ENCODE measurements at regions not wholly inside any gene's neighbourhood (a gene's known extent, or its start where the extent isn't known, plus 50 kb on each side); places are given as distances from the start of the nearest gene placed in this dataset.
"Not testable (repeated sequence)": the region's sequence is repeated elsewhere in the genome, so short reads cannot be mapped to it uniquely, and the experiment has no call there.

- Mint-ChIP-seq H3K4me1 (no peaks in the 10 kb centered on the region), H3K36me3 (ENCODE audit: low read depth) (no peaks in the 10 kb centered on the region), H3K27me3 (no peaks in the 10 kb centered on the region), H3K27ac (no peak overlapping the region), H3K9me3 (no peaks in the 10 kb centered on the region), H3K4me3 (no peak overlapping the region)
- DNase-seq (no peak), ATAC-seq (no peak)
These were observed 197.2 kb downstream of the NUFIP1 start for GRCh38 chr13:44792096-44792495.

- no peak overlapping the region for H3K4me3 Mint-ChIP-seq
- H3K4me1 Mint-ChIP-seq, result no peaks in the 10 kb centered on the region
- ATAC-seq (no peak), DNase-seq (no peak)
- H3K27ac Mint-ChIP-seq, result no peak overlapping the region
- H3K27me3 Mint-ChIP-seq, result no peaks in the 10 kb centered on the region
- H3K36me3 Mint-ChIP-seq (ENCODE audit: low read depth), result no peaks in the 10 kb centered on the region
- H3K9me3 Mint-ChIP-seq, result no peaks in the 10 kb centered on the region
These were observed 199.0 kb downstream of the NUFIP1 start for GRCh38 chr13:44790289-44790688.

GRCh38 chr13:44787617-44788016 is 201.7 kb downstream of the NUFIP1 start:
- Mint-ChIP-seq H3K4me1 (no peaks in the 10 kb centered on the region), H3K27ac (no peak overlapping the region), H3K36me3 (ENCODE audit: low read depth) (no peaks in the 10 kb centered on the region), H3K4me3 (no peak overlapping the region), H3K27me3 (no peaks in the 10 kb centered on the region), H3K9me3 (no peaks in the 10 kb centered on the region)
- ATAC-seq (no peak), DNase-seq (no peak)

GRCh38 chr13:44786756-44787155 is 202.5 kb downstream of the NUFIP1 start:
- no peaks in the 10 kb centered on the region for H3K4me1 Mint-ChIP-seq
- no peak overlapping the region for H3K4me3 Mint-ChIP-seq
- no peaks in the 10 kb centered on the region for H3K27me3 Mint-ChIP-seq
- no peaks in the 10 kb centered on the region for H3K9me3 Mint-ChIP-seq
- H3K36me3 Mint-ChIP-seq (ENCODE audit: low read depth), result no peaks in the 10 kb centered on the region
- DNase-seq, result no peak
- ATAC-seq, result no peak
- H3K27ac Mint-ChIP-seq, result no peak overlapping the region

- DNase-seq, result no peak
- Mint-ChIP-seq H3K4me3 (no peak overlapping the region), H3K27me3 (peaks cover 2% of the 10 kb centered on the region), H3K9me3 (no peaks in the 10 kb centered on the region), H3K4me1 (no peaks in the 10 kb centered on the region), H3K36me3 (ENCODE audit: low read depth) (no peaks in the 10 kb centered on the region), H3K27ac (no peak overlapping the region)
- no peak for ATAC-seq
These were observed 203.9 kb downstream of the NUFIP1 start for GRCh38 chr13:44785401-44785800.

GRCh38 chr13:44784708-44785080 is 204.6 kb downstream of the NUFIP1 start:
- DNase-seq, result no peak
- ATAC-seq, result no peak
- H3K4me1 Mint-ChIP-seq, result no peaks in the 10 kb centered on the region
- no peak overlapping the region for H3K27ac Mint-ChIP-seq
- H3K9me3 Mint-ChIP-seq, result no peaks in the 10 kb centered on the region
- peaks cover 2% of the 10 kb centered on the region for H3K27me3 Mint-ChIP-seq
- H3K36me3 Mint-ChIP-seq (ENCODE audit: low read depth), result no peaks in the 10 kb centered on the region
- H3K4me3 Mint-ChIP-seq, result no peak overlapping the region

GRCh38 chr13:44783994-44784707 is 205.1 kb downstream of the NUFIP1 start:
- no peaks in the 10 kb centered on the region for H3K36me3 Mint-ChIP-seq (ENCODE audit: low read depth)
- H3K4me3 Mint-ChIP-seq, result no peak overlapping the region
- H3K4me1 Mint-ChIP-seq, result no peaks in the 10 kb centered on the region
- H3K27ac Mint-ChIP-seq, result no peak overlapping the region
- peaks cover 2% of the 10 kb centered on the region for H3K27me3 Mint-ChIP-seq
- no peak for ATAC-seq
- DNase-seq, result no peak
- no peaks in the 10 kb centered on the region for H3K9me3 Mint-ChIP-seq

- ATAC-seq, result no peak
- no peak overlapping the region for H3K27ac Mint-ChIP-seq
- H3K36me3 Mint-ChIP-seq (ENCODE audit: low read depth), result no peaks in the 10 kb centered on the region
- no peaks in the 10 kb centered on the region for H3K9me3 Mint-ChIP-seq
- DNase-seq, result no peak
- no peak overlapping the region for H3K4me3 Mint-ChIP-seq
- no peaks in the 10 kb centered on the region for H3K4me1 Mint-ChIP-seq
- H3K27me3 Mint-ChIP-seq, result peaks cover 2% of the 10 kb centered on the region
These were observed 204.6 kb upstream of the TSC22D1 start for GRCh38 chr13:44780591-44781280.

GRCh38 chr13:44778761-44779484 is 202.8 kb upstream of the TSC22D1 start:
- Mint-ChIP-seq H3K27ac (no peak overlapping the region), H3K36me3 (ENCODE audit: low read depth) (no peaks in the 10 kb centered on the region), H3K27me3 (peaks cover 4% of the 10 kb centered on the region), H3K9me3 (no peaks in the 10 kb centered on the region), H3K4me1 (no peaks in the 10 kb centered on the region), H3K4me3 (no peak overlapping the region)
- DNase-seq (no peak), ATAC-seq (no peak)

GRCh38 chr13:44775290-44775689 is 199.2 kb upstream of the TSC22D1 start:
- DNase-seq; H3K4me3 Mint-ChIP-seq; ATAC-seq; H3K27me3 Mint-ChIP-seq; H3K27ac Mint-ChIP-seq; H3K4me1 Mint-ChIP-seq; H3K36me3 Mint-ChIP-seq (ENCODE audit: low read depth); H3K9me3 Mint-ChIP-seq: not testable (repeated sequence)

- DNase-seq, result no peak
- H3K36me3 Mint-ChIP-seq (ENCODE audit: low read depth), result no peaks in the 10 kb centered on the region
These were observed 194.8 kb upstream of the TSC22D1 start for GRCh38 chr13:44770951-44771350.

GRCh38 chr13:44769686-44770085 is 193.6 kb upstream of the TSC22D1 start:
- DNase-seq (no peak), ATAC-seq (no peak)
- Mint-ChIP-seq H3K27ac (peak overlapping the region; percentile 85), H3K36me3 (ENCODE audit: low read depth) (no peaks in the 10 kb centered on the region), H3K9me3 (no peaks in the 10 kb centered on the region), H3K4me3 (peak overlapping the region; percentile 15), H3K27me3 (peaks cover under 1% of the 10 kb centered on the region), H3K4me1 (peaks cover 31% of the 10 kb centered on the region)

More at GRCh38 chr13:44770951-44771350, 194.8 kb upstream of the TSC22D1 start:
- Mint-ChIP-seq H3K27me3 (peaks cover 2% of the 10 kb centered on the region), H3K4me3 (no peak overlapping the region), H3K9me3 (no peaks in the 10 kb centered on the region), H3K4me1 (peaks cover 31% of the 10 kb centered on the region), H3K27ac (no peak overlapping the region)
- ATAC-seq, result no peak

- H3K36me3 Mint-ChIP-seq (ENCODE audit: low read depth), result no peaks in the 10 kb centered on the region
- H3K4me3 Mint-ChIP-seq, result peak overlapping the region; percentile 35
- peaks cover 35% of the 10 kb centered on the region for H3K4me1 Mint-ChIP-seq
- peak overlapping the region; percentile 85 for H3K27ac Mint-ChIP-seq
- DNase-seq (peak; percentile 48), ATAC-seq (peak; percentile 77)
- no peaks in the 10 kb centered on the region for H3K9me3 Mint-ChIP-seq
- peaks cover 3% of the 10 kb centered on the region for H3K27me3 Mint-ChIP-seq
These were observed 192.8 kb upstream of the TSC22D1 start for GRCh38 chr13:44768775-44769581.

GRCh38 chr13:44768239-44768638 is 192.1 kb upstream of the TSC22D1 start:
- peak; percentile 48 for DNase-seq
- peaks cover 36% of the 10 kb centered on the region for H3K4me1 Mint-ChIP-seq
- ATAC-seq, result peak; percentile 79
- peak overlapping the region; percentile 35 for H3K4me3 Mint-ChIP-seq
- peak overlapping the region; percentile 85 for H3K27ac Mint-ChIP-seq
- no peaks in the 10 kb centered on the region for H3K36me3 Mint-ChIP-seq (ENCODE audit: low read depth)
- no peaks in the 10 kb centered on the region for H3K9me3 Mint-ChIP-seq
- peaks cover 4% of the 10 kb centered on the region for H3K27me3 Mint-ChIP-seq
